ENCODE measurements at regions not wholly inside any gene's neighbourhood (a gene's known extent, or its start where the extent isn't known, plus 50 kb on each side); places are given as distances from the start of the nearest gene placed in this dataset.

DNA sequence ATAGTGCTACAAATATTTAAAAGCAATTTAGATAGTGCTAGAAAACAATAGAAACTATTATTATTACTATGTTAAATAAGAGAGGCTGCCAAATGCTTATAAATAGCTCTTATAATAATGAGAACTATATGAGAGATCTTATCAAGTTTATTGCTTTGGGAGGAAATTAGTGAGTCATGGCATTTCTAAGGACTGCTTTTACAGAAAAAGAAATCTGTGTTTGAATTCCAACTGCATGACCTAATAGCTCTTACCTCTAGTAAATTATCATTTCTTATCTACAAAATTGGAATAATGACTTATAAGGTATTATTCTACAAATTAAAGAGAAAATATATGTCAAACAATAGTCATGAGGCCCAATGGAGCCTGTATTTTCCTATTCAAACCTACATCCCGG, 177.2 kb downstream of the GABRG1 start:
- intact Hi-C loops (cut with DNase I), result no loop called here

DNA sequence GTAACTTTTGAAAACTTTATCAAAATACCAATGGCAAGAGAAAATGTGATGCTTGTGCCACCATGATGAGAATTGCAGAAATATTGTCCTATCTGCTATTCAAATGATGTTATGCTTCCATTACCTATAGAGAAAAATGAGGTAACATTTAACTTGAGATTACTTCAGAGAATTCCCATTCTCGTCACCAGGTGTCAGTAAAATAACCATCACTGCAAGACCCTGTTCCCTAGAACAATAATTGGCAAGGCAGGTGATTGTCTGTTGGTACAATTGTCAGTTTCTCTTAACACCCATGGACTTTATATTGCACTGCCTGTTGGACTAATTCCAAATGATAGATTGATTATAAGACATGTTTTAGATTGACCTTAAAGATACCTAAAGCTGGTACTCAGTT, 179.9 kb downstream of the GABRG1 start:
- 90 to 94% methylated on average over 1 of the region's 1 CpG for WGBS, 2 donors
- Histone ChIP-seq H3K9me3 (no peaks in the 10 kb centered on the region), H3K4me3 (replicated peaks in 1 of 3) (no peak overlapping the region), H3K36me3 (no peaks in the 10 kb centered on the region), H3K27me3 (no peaks in the 10 kb centered on the region), H3K4me1 (no peaks in the 10 kb centered on the region), H3K27ac (no peak overlapping the region)
- no peak for DNase-seq
- intact Hi-C loops (cut with DNase I), result no loop called here
- no peak for TF ChIP-seq POLR2A (IDR thresholded peaks at IDR 0.05)
- TF ChIP-seq, protein P1, sequence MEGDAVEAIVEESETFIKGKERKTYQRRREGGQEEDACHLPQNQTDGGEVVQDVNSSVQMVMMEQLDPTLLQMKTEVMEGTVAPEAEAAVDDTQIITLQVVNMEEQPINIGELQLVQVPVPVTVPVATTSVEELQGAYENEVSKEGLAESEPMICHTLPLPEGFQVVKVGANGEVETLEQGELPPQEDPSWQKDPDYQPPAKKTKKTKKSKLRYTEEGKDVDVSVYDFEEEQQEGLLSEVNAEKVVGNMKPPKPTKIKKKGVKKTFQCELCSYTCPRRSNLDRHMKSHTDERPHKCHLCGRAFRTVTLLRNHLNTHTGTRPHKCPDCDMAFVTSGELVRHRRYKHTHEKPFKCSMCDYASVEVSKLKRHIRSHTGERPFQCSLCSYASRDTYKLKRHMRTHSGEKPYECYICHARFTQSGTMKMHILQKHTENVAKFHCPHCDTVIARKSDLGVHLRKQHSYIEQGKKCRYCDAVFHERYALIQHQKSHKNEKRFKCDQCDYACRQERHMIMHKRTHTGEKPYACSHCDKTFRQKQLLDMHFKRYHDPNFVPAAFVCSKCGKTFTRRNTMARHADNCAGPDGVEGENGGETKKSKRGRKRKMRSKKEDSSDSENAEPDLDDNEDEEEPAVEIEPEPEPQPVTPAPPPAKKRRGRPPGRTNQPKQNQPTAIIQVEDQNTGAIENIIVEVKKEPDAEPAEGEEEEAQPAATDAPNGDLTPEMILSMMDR (IDR thresholded peaks at IDR 0.05), result no peak

More for the DNA sequence above, 177.2 kb downstream of the GABRG1 start:
- H3K9me3 ChIP-seq, result no peaks in the 10 kb centered on the region
- H3K27ac ChIP-seq, result no peak overlapping the region
- no peaks in the 10 kb centered on the region for H3K27me3 ChIP-seq
- TF ChIP-seq POLR2A (IDR thresholded peaks at IDR 0.05), result no peak
- TF ChIP-seq, protein P1 (IDR thresholded peaks at IDR 0.05), result no peak
- no peak overlapping the region for H3K4me3 ChIP-seq (replicated peaks in 1 of 3)
- WGBS, 2 donors, result 84 to 93% methylated on average over 1 of the region's 1 CpG
- H3K4me1 ChIP-seq, result no peaks in the 10 kb centered on the region
- no peak for DNase-seq
- no peaks in the 10 kb centered on the region for H3K36me3 ChIP-seq

DNA sequence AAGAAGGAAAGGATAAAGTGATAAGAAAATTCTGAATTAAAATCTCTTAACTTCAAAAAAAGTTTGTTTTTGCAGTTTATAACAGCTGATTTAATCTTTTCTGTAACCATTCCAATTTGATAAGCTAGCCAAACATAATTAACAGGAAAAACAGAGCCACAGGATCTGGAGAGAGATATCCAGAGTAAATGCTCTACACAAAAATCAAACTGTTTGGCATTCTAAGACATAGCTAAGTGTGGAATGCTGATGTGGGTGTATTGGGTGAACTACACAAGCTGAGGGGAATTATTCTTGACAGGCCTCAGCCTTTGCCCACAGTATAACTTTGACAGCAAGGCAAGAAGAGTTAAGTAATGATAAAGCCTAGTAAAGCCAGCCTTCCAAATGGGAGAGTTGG, 184.8 kb downstream of the GABRG1 start:
- Histone ChIP-seq H3K36me3 (no peaks in the 10 kb centered on the region), H3K4me3 (replicated peaks in 1 of 3) (no peak overlapping the region), H3K27ac (no peak overlapping the region), H3K4me1 (no peaks in the 10 kb centered on the region), H3K27me3 (no peaks in the 10 kb centered on the region), H3K9me3 (no peaks in the 10 kb centered on the region)
- intact Hi-C loops (cut with DNase I), result no loop called here
- no peak for TF ChIP-seq POLR2A (IDR thresholded peaks at IDR 0.05)
- TF ChIP-seq, protein P1 (IDR thresholded peaks at IDR 0.05), result no peak
- no peak for DNase-seq

DNA sequence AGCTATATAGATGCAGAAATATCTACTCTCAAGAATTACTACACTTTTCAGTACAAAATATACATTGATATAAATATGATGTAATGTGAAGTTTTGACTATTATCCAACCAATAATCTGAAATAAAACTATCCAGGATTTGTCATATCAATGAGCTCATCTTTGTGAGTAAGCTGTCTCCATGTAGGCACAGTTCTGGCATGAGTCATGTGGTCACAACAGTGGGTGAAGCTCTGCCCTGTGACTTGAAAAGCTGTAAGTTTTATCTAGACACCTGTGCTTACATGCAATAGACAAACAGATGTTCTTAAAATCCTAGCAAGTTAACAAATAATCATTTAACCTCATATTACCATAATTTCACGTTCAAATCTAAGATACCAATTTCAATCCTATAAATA, 192.7 kb downstream of the GABRG1 start:
- no peaks in the 10 kb centered on the region for H3K4me1 ChIP-seq
- H3K9me3 ChIP-seq, result no peaks in the 10 kb centered on the region
- no peak overlapping the region for H3K4me3 ChIP-seq (replicated peaks in 1 of 3)
- no peak overlapping the region for H3K27ac ChIP-seq
- TF ChIP-seq, protein P1 (IDR thresholded peaks at IDR 0.05), result no peak
- no peak for TF ChIP-seq POLR2A (IDR thresholded peaks at IDR 0.05)
- DNase-seq, result no peak
- intact Hi-C loops (cut with DNase I), result no loop called here
- WGBS, 2 donors, result 75 to 90% methylated on average over 1 of the region's 1 CpG
- no peaks in the 10 kb centered on the region for H3K27me3 ChIP-seq
- H3K36me3 ChIP-seq, result no peaks in the 10 kb centered on the region

DNA sequence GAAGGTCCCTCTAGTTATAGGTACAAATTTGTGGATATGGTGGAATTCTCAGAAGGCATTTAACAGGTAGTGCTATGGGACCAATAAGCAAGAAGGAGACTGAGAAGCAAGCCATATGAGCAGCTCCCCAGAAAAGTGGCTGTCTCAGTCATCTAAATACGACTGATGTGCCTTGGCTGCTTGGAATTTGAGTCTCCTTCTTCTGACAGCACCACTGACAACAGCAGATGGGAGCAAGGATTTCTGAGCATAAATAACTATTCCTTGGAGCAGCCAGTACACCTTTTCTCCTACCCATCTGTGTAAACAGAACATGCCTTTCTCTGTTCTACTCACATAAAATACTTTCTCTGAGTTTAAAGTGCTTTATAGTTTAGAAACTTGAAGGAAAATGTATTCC, 196.2 kb downstream of the GABRG1 start:
- Histone ChIP-seq H3K27me3 (no peaks in the 10 kb centered on the region), H3K27ac (no peak overlapping the region), H3K4me1 (no peaks in the 10 kb centered on the region), H3K36me3 (no peaks in the 10 kb centered on the region), H3K9me3 (no peaks in the 10 kb centered on the region), H3K4me3 (replicated peaks in 1 of 3) (no peak overlapping the region)
- WGBS, 2 donors, result 75 to 80% methylated on average over 1 of the region's 1 CpG
- intact Hi-C loops (cut with DNase I), result no loop called here
- no peak for DNase-seq
- TF ChIP-seq POLR2A (IDR thresholded peaks at IDR 0.05), result no peak
- TF ChIP-seq, protein P1 (IDR thresholded peaks at IDR 0.05), result no peak
